Heart left ventricle (tissue), 13 donors: ENCODE measurements at regions not wholly inside any gene's neighbourhood (a gene's known extent, or its start where the extent isn't known, plus 50 kb on each side); places are given as distances from the start of the nearest gene placed in this dataset.

Experiments used
- POLR2A ChIP-seq, 2 donors: fragments of 450-650 bp; IDR thresholded peaks; one replicate each; pipeline ENCODE4 v1.6.1; 2017; ENCODE audit warnings: antibody characterized with exemption in 2 of 2, mild to moderate bottlenecking in 2 of 2, moderate library complexity in 2 of 2
- TF ChIP-seq, protein P1 (sequence below), 12 donors: fragments of 200-600 bp; sonication (generic) in 4 of 12; IDR thresholded peaks; one replicate each; pipeline versions ENCODE4 v1.5.0 to v1.8.0; 2018 to 2022; ENCODE audit warnings: antibody characterized with exemption in 12 of 12, mild to moderate bottlenecking in 5 of 12
- donor health status: ischemic (EF 13 %, LVEDD 7.1; RV severe dilation, severe dysfunction).
- donor health status: DM: no; HTN: yes; CAD: no.
- donor health status: DM: no; HTN: no; CAD: no.
- donor health status: ischemic (EF 25% LVEDD 6.9; RV normal size, moderate dysfunction).
- donor health status: ischemic (EF 25% LVEDD 5.7; RV mildly dilated, moderate dysfunction).
- donor health status: ischemic (EF 35%, LVEDD 5.7; RV mildly dilated, moderate dysfunction).
- donor health status: nonischemic (EF 11% LVEDD 7.7; RV severe dilation, severe dysfunction).
- donor health status: DM: yes; HTN: yes; CAD: no.
- donor health status: PGD.
- donor health status: ischemic (EF 29% LVEDD 5.4; RV normal size, mild dysfunction).
- donor health status: nonischemic (EF 23%, LVEDD 6.1; RV moderate dilation, normal function).

DNA sequence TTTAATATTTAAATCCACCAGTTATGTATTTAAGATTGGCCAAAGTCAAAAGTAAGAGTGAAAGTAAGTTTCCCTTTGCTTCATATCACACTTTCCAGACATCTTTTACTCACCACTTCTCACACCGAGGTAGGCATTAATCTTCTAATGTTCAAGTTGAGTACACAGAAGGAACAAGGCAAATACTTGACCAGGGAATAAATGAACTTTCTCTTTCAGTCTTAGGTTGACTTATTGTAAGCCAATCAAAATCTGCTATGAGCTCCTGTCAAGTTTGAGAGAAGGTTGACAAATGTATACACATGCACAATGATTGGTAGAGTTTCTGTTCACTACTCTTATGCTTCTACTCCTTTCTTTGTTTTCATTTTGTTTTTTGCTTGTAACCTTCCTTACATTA lies 842.5 kb downstream of the REEP3 start:
- TF ChIP-seq, protein P1, sequence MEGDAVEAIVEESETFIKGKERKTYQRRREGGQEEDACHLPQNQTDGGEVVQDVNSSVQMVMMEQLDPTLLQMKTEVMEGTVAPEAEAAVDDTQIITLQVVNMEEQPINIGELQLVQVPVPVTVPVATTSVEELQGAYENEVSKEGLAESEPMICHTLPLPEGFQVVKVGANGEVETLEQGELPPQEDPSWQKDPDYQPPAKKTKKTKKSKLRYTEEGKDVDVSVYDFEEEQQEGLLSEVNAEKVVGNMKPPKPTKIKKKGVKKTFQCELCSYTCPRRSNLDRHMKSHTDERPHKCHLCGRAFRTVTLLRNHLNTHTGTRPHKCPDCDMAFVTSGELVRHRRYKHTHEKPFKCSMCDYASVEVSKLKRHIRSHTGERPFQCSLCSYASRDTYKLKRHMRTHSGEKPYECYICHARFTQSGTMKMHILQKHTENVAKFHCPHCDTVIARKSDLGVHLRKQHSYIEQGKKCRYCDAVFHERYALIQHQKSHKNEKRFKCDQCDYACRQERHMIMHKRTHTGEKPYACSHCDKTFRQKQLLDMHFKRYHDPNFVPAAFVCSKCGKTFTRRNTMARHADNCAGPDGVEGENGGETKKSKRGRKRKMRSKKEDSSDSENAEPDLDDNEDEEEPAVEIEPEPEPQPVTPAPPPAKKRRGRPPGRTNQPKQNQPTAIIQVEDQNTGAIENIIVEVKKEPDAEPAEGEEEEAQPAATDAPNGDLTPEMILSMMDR (IDR thresholded peaks at IDR 0.05): no peak
- TF ChIP-seq POLR2A (IDR thresholded peaks at IDR 0.05): no peak
